RWPE1 (cell line): ENCODE measurements at regions not wholly inside any gene's neighbourhood (a gene's known extent, or its start where the extent isn't known, plus 50 kb on each side); places are given as distances from the start of the nearest gene placed in this dataset.
"Not testable (repeated sequence)": the region's sequence is repeated elsewhere in the genome, so short reads cannot be mapped to it uniquely, and the experiment has no call there.

Source experiments
- CTCF ChIA-PET: fragments of 350-600 bp; sonication (Branson Sonifier 250); formaldehyde crosslinking; extraction: SDS; loops from one replicate; lab custom pipeline; 2021; lab: Yijun Ruan, JAX
- POLR2A ChIA-PET: fragments of 400-600 bp; formaldehyde crosslinking; extraction: SDS; loops from one replicate; lab custom pipeline; 2020; ENCODE audit warnings: antibody characterized with exemption; ENCODE audit not compliant: low non-redundant PET; lab: Yijun Ruan, JAX
- DNase-seq: peaks from one replicate; pipeline ENCODE4 v3.0.0; 2012; ENCODE audit warnings: low spot score
- H3K27ac ChIP-seq: fragments of 450-650 bp; 2 replicates; pipeline ENCODE4 v1.5.1; 2017
- TF ChIP-seq, protein P1 (sequence below): fragments of 450-650 bp; conservative IDR thresholded peaks from 2 replicates; pipeline ENCODE4 v1.5.1; 2017; ENCODE audit warnings: low read depth, mild to moderate bottlenecking

DNA sequence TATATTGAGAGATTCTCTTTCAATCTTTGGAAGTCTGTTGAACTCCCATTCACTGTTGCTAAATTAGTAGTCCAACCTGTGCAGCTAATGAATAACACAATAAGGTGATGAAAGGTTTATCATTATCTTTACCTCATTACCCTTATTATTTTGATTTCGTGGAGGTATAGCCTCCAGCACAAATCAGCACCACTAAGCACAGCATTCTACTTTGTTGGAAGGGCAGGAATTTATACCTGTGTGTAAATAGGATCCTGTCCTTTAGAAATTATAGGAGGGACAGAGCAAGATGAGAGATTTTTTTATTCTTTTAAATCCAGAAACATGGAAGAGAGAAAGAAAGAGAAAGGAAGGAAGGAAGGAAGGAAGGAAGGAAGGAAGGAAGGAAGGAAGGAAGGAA is 454.1 kb downstream of the PDGFC start:
- no peak for DNase-seq
- TF ChIP-seq, protein P1, sequence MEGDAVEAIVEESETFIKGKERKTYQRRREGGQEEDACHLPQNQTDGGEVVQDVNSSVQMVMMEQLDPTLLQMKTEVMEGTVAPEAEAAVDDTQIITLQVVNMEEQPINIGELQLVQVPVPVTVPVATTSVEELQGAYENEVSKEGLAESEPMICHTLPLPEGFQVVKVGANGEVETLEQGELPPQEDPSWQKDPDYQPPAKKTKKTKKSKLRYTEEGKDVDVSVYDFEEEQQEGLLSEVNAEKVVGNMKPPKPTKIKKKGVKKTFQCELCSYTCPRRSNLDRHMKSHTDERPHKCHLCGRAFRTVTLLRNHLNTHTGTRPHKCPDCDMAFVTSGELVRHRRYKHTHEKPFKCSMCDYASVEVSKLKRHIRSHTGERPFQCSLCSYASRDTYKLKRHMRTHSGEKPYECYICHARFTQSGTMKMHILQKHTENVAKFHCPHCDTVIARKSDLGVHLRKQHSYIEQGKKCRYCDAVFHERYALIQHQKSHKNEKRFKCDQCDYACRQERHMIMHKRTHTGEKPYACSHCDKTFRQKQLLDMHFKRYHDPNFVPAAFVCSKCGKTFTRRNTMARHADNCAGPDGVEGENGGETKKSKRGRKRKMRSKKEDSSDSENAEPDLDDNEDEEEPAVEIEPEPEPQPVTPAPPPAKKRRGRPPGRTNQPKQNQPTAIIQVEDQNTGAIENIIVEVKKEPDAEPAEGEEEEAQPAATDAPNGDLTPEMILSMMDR, result no peak
- no peak overlapping the region for H3K27ac ChIP-seq
- ChIA-PET CTCF (no interaction called here), POLR2A (no interaction called here)

DNA sequence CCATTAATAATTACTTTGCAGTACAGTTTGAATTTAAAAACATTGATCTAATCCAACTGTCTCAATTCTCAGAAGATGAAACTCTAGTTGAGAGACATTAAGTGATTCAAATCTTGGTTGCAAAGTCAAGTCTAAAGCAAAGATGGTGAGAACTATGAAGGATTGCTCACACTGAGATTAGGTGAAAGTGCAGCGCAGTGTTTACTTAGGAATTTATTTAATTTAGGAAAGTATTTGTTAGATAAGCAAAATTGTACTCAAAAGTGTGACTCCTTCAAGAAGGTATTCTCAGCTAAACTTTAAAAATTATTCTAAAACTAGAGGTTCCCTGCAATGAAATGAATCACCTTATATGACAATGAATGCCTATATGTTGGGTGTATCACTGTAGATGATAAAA is 454.9 kb downstream of the PDGFC start:
- no peak for DNase-seq
- no peak overlapping the region for H3K27ac ChIP-seq
- TF ChIP-seq, protein P1, result no peak
- ChIA-PET POLR2A (no interaction called here), CTCF (interaction anchor here (1.1 kb wide), 1 partner anchor 655 kb away, joined by 4 read pairs; no protein-coding TSS in a partner anchor)

DNA sequence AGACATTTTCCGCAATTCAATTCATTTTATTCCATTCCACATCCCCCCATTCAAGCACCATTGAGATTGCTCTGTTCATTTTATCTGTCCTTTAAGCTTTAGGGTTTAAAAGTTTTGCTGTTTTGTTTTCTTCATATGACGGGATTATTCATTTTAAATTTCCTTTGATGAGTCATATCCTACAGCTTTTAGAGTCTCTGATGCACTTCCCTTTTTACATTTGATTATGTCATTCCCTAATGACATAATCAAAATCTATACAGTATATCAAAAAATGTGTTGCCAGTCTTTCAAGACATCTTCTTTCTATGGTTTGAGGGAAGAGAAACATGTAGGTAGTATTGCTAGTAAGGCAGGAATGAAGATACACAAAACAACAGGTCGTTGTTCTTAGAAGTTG is 456.3 kb downstream of the PDGFC start:
- DNase-seq, result peak; percentile 1
- no peak overlapping the region for H3K27ac ChIP-seq
- CTCF ChIA-PET, result no interaction called here
- TF ChIP-seq, protein P1, result no peak
- POLR2A ChIA-PET, result interaction anchor here (0.6 kb wide), 1 partner anchor 288 kb away, joined by 3 read pairs; no protein-coding TSS in a partner anchor

DNA sequence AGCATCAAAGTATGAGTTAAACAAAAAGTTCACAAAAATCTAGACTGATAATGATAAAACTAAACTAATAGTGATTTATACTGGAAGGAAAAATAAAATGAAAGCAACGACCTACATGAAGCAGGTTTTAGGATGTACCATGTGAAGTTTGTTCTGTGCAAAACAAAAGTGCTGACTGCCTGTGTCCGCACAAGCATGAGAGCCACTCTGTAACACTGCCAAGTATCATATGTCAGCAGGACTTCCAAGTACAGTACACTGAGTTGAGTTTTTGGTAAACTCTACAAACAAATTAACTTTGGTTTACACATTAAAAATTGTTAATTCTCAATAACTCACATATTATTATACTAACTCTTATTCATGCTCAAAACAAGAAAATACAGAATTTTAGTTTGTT is 459.0 kb downstream of the PDGFC start:
- H3K27ac ChIP-seq, result no peak overlapping the region
- ChIA-PET CTCF (interaction anchor here (0.7 kb wide), 2 partner anchors 21 to 379 kb away, joined by 3 to 4 read pairs; no protein-coding TSS in a partner anchor), POLR2A (no interaction called here)
- TF ChIP-seq, protein P1, result no peak
- DNase-seq, result no peak

DNA sequence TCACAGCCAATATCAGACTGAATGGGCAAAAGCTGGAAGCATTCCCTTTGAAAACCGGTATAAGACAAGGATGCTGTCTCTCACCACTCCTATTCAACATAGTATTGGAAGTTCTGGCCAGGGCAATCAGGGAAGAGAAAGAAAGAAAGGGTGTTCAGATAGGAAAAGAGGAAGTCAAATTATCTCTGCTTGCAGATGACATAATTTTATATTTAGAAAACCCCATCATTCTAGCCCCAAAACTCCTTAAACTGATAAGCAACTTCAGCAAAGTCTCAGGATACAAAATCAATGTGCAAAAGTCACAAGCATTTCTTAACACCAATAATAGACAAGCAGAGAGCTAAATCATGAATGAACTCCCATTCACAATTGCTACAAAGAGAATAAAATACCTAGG is 461.7 kb downstream of the PDGFC start:
- H3K27ac ChIP-seq, CTCF ChIA-PET, DNase-seq, POLR2A ChIA-PET: not testable (repeated sequence)

DNA sequence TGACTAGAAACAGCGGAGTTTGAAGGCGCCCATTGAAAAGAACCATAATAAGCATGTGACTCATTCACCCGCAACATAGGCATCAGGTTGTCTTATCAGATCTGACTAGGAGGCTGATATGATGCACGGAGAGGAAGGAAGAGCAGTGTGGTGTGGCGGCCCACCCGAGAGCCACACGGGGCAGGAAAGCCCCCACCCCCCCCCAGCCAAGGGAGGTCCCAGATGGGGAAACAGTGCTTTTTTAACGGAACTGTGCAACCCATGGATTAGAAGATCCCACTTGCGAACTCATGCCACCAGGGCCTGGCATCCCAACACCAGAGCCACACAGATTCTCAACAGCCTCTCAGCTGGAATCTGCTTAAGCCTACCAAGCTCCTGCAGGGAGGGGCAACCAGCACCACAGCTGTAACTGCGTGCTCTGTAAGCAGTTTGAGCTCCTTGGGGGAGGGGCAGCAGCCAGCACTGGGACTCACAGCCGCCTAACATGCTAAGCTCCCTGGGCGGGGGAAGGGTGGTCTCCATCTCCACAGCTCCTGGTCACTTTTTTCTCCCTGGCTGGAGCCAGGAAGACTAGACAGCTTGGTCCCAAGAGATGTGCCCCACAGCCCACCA is 466.2 kb downstream of the PDGFC start:
- ChIA-PET CTCF (no interaction called here), POLR2A (no interaction called here)
- no peak overlapping the region for H3K27ac ChIP-seq
- TF ChIP-seq, protein P1, result no peak
- no peak for DNase-seq

DNA sequence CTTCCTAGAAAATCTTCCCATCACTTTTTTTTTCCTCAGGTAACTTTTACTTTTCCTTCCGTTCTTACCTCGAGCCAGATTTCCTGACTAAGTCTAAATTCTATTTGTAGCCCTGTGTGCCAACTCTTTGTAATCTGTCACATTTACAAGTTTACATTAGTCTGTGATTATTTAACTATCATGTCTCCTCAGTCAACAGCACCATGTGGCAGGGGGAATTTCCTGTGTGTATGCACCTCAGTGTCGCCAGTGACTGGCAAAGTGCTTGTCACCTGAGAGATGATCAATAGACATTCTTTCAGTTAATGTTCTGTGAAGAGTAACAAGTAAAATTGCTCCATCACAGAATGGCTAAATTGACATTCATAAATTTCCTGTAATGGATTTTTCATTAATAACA is 468.5 kb downstream of the PDGFC start:
- no peak for DNase-seq
- no peak overlapping the region for H3K27ac ChIP-seq
- CTCF ChIA-PET, result no interaction called here
- POLR2A ChIA-PET, result no interaction called here
- TF ChIP-seq, protein P1, result no peak
